IMR-90 (cell line): ENCODE measurements at regions not wholly inside any gene's neighbourhood (a gene's known extent, or its start where the extent isn't known, plus 50 kb on each side); places are given as distances from the start of the nearest gene placed in this dataset.

Experiments used
- ATAC-seq: fragments of 200-7000 bp; cut with Tn5 transposase; 2 replicates; pipeline ENCODE4 v1.9.1; 2020; ENCODE audit warnings: low read depth, mild to moderate bottlenecking, moderate library complexity
- BruUV-seq: library from RNA; stranded (reverse); fragments of 400-500 nt; replicated peaks from 2 replicates; lab custom pipeline; 2021; lab: Mats Ljungman, UMichigan
- CTCF ChIA-PET: fragments of 300-600 bp; formaldehyde crosslinking; extraction: SDS; loops from one replicate; lab custom pipeline; 2021; ENCODE audit warnings: antibody characterized with exemption; lab: Yijun Ruan, JAX
- POLR2A ChIA-PET: fragments of 300-600 bp; sonication (Branson Sonifier 250); formaldehyde crosslinking; loops from one replicate; lab custom pipeline; 2022; ENCODE audit warnings: antibody characterized with exemption; ENCODE audit not compliant: unreplicated experiment; lab: Charles Lee
- DNase-seq: peaks from one replicate; pipeline ENCODE4 v3.0.0; 2013
- H2AFZ ChIP-seq: replicated peaks from 2 replicates; pipeline ENCODE3; 2013; ENCODE audit warnings: low read length, mild to moderate bottlenecking; ENCODE audit not compliant: poor library complexity
- H2AK5ac ChIP-seq: 2 replicates; pipeline ENCODE4 v1.6.1; 2013; ENCODE audit warnings: low read depth, low read length, inconsistent platforms
- H2AK9ac ChIP-seq: replicated peaks from 2 replicates; pipeline ENCODE3; 2013; ENCODE audit warnings: mild to moderate bottlenecking, low read depth, low read length, moderate library complexity; ENCODE audit not compliant: poor library complexity
- H2BK120ac ChIP-seq: 2 replicates; pipeline ENCODE4 v1.6.1; 2013; ENCODE audit warnings: low read depth, low read length, inconsistent platforms
- H2BK15ac ChIP-seq: 3 replicates; pipeline ENCODE4 v1.6.1; 2013; ENCODE audit warnings: low read depth, low read length, inconsistent platforms
- H2BK20ac ChIP-seq: 2 replicates; pipeline ENCODE4 v1.6.1; 2013; ENCODE audit warnings: low read depth, mild to moderate bottlenecking, inconsistent platforms, low read length, moderate library complexity
- H2BK5ac ChIP-seq: 2 replicates; pipeline ENCODE4 v1.6.1; 2013; ENCODE audit warnings: mild to moderate bottlenecking, low read depth, low read length, inconsistent platforms; ENCODE audit not compliant: poor library complexity, severe bottlenecking
- H3K14ac ChIP-seq: replicated peaks from 2 replicates; pipeline ENCODE4 v1.6.1; 2013; ENCODE audit warnings: low read depth, low read length, inconsistent platforms
- H3K18ac ChIP-seq: 2 replicates; pipeline ENCODE4 v1.6.1; 2013; ENCODE audit warnings: low read depth, low read length, control low read depth
- H3K23ac ChIP-seq: 2 replicates; pipeline ENCODE4 v1.6.1; 2013; ENCODE audit warnings: low read depth, low read length, inconsistent platforms
- H3K27ac ChIP-seq: 2 replicates; pipeline ENCODE4 v1.5.1; 2013; ENCODE audit warnings: mild to moderate bottlenecking, control low read depth, low read length; ENCODE audit not compliant: insufficient read depth
- H3K27me3 ChIP-seq: 2 replicates; pipeline ENCODE4 v1.6.1; 2013; ENCODE audit warnings: low read length; ENCODE audit not compliant: control insufficient read depth, insufficient read depth
- H3K36me3 ChIP-seq: 2 replicates; pipeline ENCODE4 v1.6.1; 2013; ENCODE audit warnings: low read length, mixed read lengths; ENCODE audit not compliant: control insufficient read depth, insufficient read depth
- H3K4ac ChIP-seq: 2 replicates; pipeline ENCODE4 v1.6.1; 2013; ENCODE audit warnings: low read depth, low read length, inconsistent platforms
- H3K4me1 ChIP-seq: 2 replicates; pipeline ENCODE4 v1.6.1; 2013; ENCODE audit warnings: low read length, mixed read lengths; ENCODE audit not compliant: control insufficient read depth, insufficient read depth
- H3K4me2 ChIP-seq: 2 replicates; pipeline ENCODE4 v1.6.1; 2013; ENCODE audit warnings: low read depth, mild to moderate bottlenecking, control low read depth, low read length, moderate library complexity
- H3K4me3 ChIP-seq: 2 replicates; pipeline ENCODE4 v1.5.1; 2013; ENCODE audit warnings: low read depth, mild to moderate bottlenecking, control low read depth, low read length, moderate library complexity; ENCODE audit not compliant: insufficient read depth
- H3K56ac ChIP-seq: 2 replicates; pipeline ENCODE4 v1.6.1; 2013; ENCODE audit warnings: low read length, inconsistent platforms; ENCODE audit not compliant: insufficient read depth; ENCODE audit errors: extremely low read depth
- H3K79me1 ChIP-seq, 2 experiments: 2 replicates each; pipeline ENCODE4 v1.6.1; 2013; ENCODE audit warnings: low read length in 2 of 2, inconsistent platforms in 1 of 2, low read depth in 1 of 2
- H3K9ac ChIP-seq: 2 replicates; pipeline ENCODE4 v1.6.1; 2013; ENCODE audit warnings: low read depth, low read length, control low read depth
- H3K9me1 ChIP-seq: 2 replicates; pipeline ENCODE4 v1.6.1; 2013; ENCODE audit warnings: low read length, inconsistent platforms; ENCODE audit not compliant: insufficient read depth
- H3K9me3 ChIP-seq: 2 replicates; pipeline ENCODE4 v1.6.1; 2013; ENCODE audit warnings: low read length; ENCODE audit not compliant: control insufficient read depth, insufficient read depth
- H4K20me1 ChIP-seq: 2 replicates; pipeline ENCODE4 v1.6.1; 2013; ENCODE audit warnings: low read length, inconsistent platforms; ENCODE audit not compliant: insufficient read depth
- H4K5ac ChIP-seq: 2 replicates; pipeline ENCODE4 v1.6.1; 2013; ENCODE audit warnings: mild to moderate bottlenecking, low read depth, low read length, control low read depth
- H4K8ac ChIP-seq, 2 experiments: 2 replicates each; pipeline ENCODE4 v1.6.1; 2013; ENCODE audit warnings: low read depth in 2 of 2, low read length in 2 of 2, control low read depth in 1 of 2, inconsistent platforms in 1 of 2
- H4K91ac ChIP-seq: 2 replicates; pipeline ENCODE4 v1.6.1; 2013; ENCODE audit warnings: low read depth, low read length, inconsistent platforms; ENCODE audit not compliant: insufficient read depth
- BHLHE40 ChIP-seq: fragments of 150-350 bp; IDR thresholded peaks from 2 replicates; pipeline ENCODE4 v1.6.1; 2016; ENCODE audit warnings: mild to moderate bottlenecking, low read depth, low read length
- MAFK ChIP-seq: IDR thresholded peaks from 2 replicates; pipeline ENCODE4 v1.6.1; 2012; ENCODE audit warnings: low read depth, low read length, improper control_type of control experiment
- WGBS, 2 experiments: methylation state at CpG; one replicate each; pipeline versions ENCODE4 v1.1.5 to v1.1.7; 2013; ENCODE audit warnings: missing lambda C conversion rate in 2 of 2; ENCODE audit not compliant: insufficient read length in 1 of 2; ENCODE audit errors: extremely low coverage in 2 of 2; 5-methylcytosine and 5-hydroxymethylcytosine counted together
- dilution Hi-C: fragments of 300-500 bp; cut with HindIII; formaldehyde crosslinking; loops from one replicate; pipeline ENCODE4 v1.14.3; 2018; ENCODE audit warnings: low sequenced_read_pairs; ENCODE audit not compliant: unreplicated experiment
- in situ Hi-C: fragments of 300-500 bp; cut with MboI; formaldehyde crosslinking; loops from 3 replicates; pipeline ENCODE4 v1.14.3; 2019; ENCODE audit warnings: low sequenced_read_pairs, inconsistent platforms, mixed read lengths
- intact Hi-C: fragments of 100-400 bp; cut with micrococcal nuclease; formaldehyde crosslinking; loops from 2 replicates; pipeline ENCODE4 v1.10.0; 2022

DNA sequence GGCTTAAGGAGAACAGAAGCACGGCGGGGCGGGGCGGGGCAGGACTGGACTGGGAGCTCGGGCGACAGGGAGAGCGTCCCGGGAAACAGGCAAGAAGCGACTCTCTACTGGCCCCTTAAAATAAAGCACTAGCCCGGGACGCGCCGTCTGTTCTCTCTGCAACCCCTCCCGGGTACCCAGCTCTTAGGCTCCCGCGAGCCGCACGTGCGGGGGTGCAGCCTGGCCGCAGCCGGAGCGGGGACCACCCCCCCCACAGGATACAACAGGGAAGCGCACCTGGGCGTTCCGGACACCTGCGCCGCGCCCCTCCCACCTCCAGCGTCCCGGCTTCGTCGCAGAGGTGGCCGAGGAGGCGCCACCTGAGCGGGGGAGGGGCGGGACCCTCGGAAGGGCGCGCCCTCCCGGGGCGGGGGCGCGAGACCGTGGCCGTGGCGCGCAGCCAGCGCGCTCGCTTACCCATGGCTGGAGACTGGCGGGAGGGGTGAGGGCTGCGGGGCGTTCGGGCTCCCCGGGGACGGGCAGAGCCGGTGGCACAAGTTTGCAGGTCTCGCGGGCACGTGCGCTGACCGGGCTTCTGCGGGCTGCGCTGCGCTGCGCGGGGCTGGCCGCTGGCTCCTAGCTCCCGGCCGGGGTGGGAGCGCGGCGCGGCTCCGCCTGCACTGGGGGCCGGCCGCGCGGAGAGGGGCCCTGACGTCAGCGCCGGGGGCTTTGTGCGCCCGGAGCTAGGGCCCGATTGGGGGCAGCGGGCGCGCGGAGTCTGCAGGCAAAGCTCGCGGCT, 91.5 kb downstream of the GEMIN8 start:
- Histone ChIP-seq H3K36me3 (no peaks in the 10 kb centered on the region), H2AFZ (peak overlapping the region; percentile 77), H3K4me2 (peak overlapping the region; percentile 67), H2AK9ac (no peak overlapping the region), H2BK20ac (no peak overlapping the region), H3K79me1 (no peaks in the 10 kb centered on the region), H3K14ac (no peak overlapping the region), H2BK15ac (no peak overlapping the region), H4K20me1 (no peaks in the 10 kb centered on the region), H2AK5ac (no peak overlapping the region), H3K4ac (no peak overlapping the region), H3K27ac (no peak overlapping the region), H3K9me3 (no peaks in the 10 kb centered on the region), H4K91ac (no peak overlapping the region), H3K4me3 (peak overlapping the region; percentile 43), H2BK120ac (no peak overlapping the region), H3K27me3 (peaks cover 42% of the 10 kb centered on the region), H3K4me1 (0 out of 2 replicates have a peak, but pooled peaks cover 2% of the 10 kb centered on the region), H3K9ac (no peak overlapping the region), H4K8ac (no peak overlapping the region), H3K56ac (no peak overlapping the region), H3K18ac (no peak overlapping the region), H3K9me1 (no peaks in the 10 kb centered on the region), H4K5ac (no peak overlapping the region), H2BK5ac (no peak overlapping the region), H3K23ac (no peak overlapping the region)
- ChIA-PET CTCF (no interaction called here), POLR2A (interaction anchor here (0.5 kb wide), 1 partner anchor 13 kb away, joined by 3 read pairs; no protein-coding TSS in a partner anchor)
- in situ Hi-C loops (no loop called here), dilution Hi-C loops (no loop called here), intact Hi-C loops (no loop called here)
- 5% methylated on average over 36 of the region's 91 CpGs; no CpG with 5 or more reads in 1 of the 2 experiments for WGBS, 2 experiments
- ATAC-seq (peak; percentile 57; the same call in 1 of the 2 replicates), DNase-seq (peak; percentile 2)
- TF ChIP-seq BHLHE40, result peak; percentile 50
- no peak for TF ChIP-seq MAFK
- BruUV-seq, result no TSS peak
